ENCODE measurements at regions not wholly inside any gene's neighbourhood (a gene's known extent, or its start where the extent isn't known, plus 50 kb on each side); places are given as distances from the start of the nearest gene placed in this dataset.
"Not testable (repeated sequence)": the region's sequence is repeated elsewhere in the genome, so short reads cannot be mapped to it uniquely, and the experiment has no call there.

GRCh38 chr7:6927643-6928042 lies 101.6 kb upstream of the CCZ1B start:
- ATAC-seq (replicated peaks; ENCODE audit: extremely low read depth, poor library complexity, severe bottlenecking); H3K4me3 Mint-ChIP-seq; DNase-seq (ENCODE audit: low spot score in 2 of 2); H3K27ac Mint-ChIP-seq (ENCODE audit: low read depth); H3K9me3 Mint-ChIP-seq; H3K36me3 Mint-ChIP-seq (ENCODE audit: insufficient read depth); H3K27me3 Mint-ChIP-seq; H3K4me1 Mint-ChIP-seq: not testable (repeated sequence)

- not testable (repeated sequence) for H3K9me3 Mint-ChIP-seq; H3K4me3 Mint-ChIP-seq; H3K27me3 Mint-ChIP-seq; H3K4me1 Mint-ChIP-seq; ATAC-seq (replicated peaks; ENCODE audit: extremely low read depth, poor library complexity, severe bottlenecking); DNase-seq (ENCODE audit: low spot score in 2 of 2); H3K36me3 Mint-ChIP-seq (ENCODE audit: insufficient read depth); H3K27ac Mint-ChIP-seq (ENCODE audit: low read depth)
Observed at GRCh38 chr7:6929588-6929987, 103.5 kb upstream of the CCZ1B start.

- ATAC-seq (replicated peaks; ENCODE audit: extremely low read depth, poor library complexity, severe bottlenecking); H3K4me1 Mint-ChIP-seq; DNase-seq (ENCODE audit: low spot score in 2 of 2); H3K9me3 Mint-ChIP-seq; H3K36me3 Mint-ChIP-seq (ENCODE audit: insufficient read depth); H3K27me3 Mint-ChIP-seq; H3K27ac Mint-ChIP-seq (ENCODE audit: low read depth): not testable (repeated sequence)
- peak overlapping the region; percentile 65 for H3K4me3 Mint-ChIP-seq
Observed at GRCh38 chr7:6930081-6930635, 104.1 kb upstream of the CCZ1B start.

- peak in 1 of 2 donors; percentile 39 for DNase-seq (ENCODE audit: low spot score in 2 of 2)
- peak overlapping the region; percentile 65 for H3K4me3 Mint-ChIP-seq
- H3K36me3 Mint-ChIP-seq (ENCODE audit: insufficient read depth); ATAC-seq (replicated peaks; ENCODE audit: extremely low read depth, poor library complexity, severe bottlenecking); H3K27ac Mint-ChIP-seq (ENCODE audit: low read depth); H3K27me3 Mint-ChIP-seq; H3K9me3 Mint-ChIP-seq; H3K4me1 Mint-ChIP-seq: not testable (repeated sequence)
Observed at GRCh38 chr7:6930787-6931186, 104.7 kb upstream of the CCZ1B start.

GRCh38 chr7:6931456-6931855 lies 105.4 kb upstream of the CCZ1B start:
- not testable (repeated sequence) for H3K36me3 Mint-ChIP-seq (ENCODE audit: insufficient read depth); H3K27ac Mint-ChIP-seq (ENCODE audit: low read depth); ATAC-seq (replicated peaks; ENCODE audit: extremely low read depth, poor library complexity, severe bottlenecking); H3K4me1 Mint-ChIP-seq; DNase-seq (ENCODE audit: low spot score in 2 of 2); H3K27me3 Mint-ChIP-seq; H3K4me3 Mint-ChIP-seq; H3K9me3 Mint-ChIP-seq

GRCh38 chr7:6933954-6934632 lies 108.0 kb upstream of the CCZ1B start:
- not testable (repeated sequence) for H3K27me3 Mint-ChIP-seq; H3K4me3 Mint-ChIP-seq; H3K27ac Mint-ChIP-seq (ENCODE audit: low read depth); ATAC-seq (replicated peaks; ENCODE audit: extremely low read depth, poor library complexity, severe bottlenecking); H3K4me1 Mint-ChIP-seq; DNase-seq (ENCODE audit: low spot score in 2 of 2); H3K36me3 Mint-ChIP-seq (ENCODE audit: insufficient read depth); H3K9me3 Mint-ChIP-seq

- Mint-ChIP-seq H3K9me3 (no peaks in the 10 kb centered on the region), H3K4me3 (no peak overlapping the region), H3K4me1 (peaks cover 5% of the 10 kb centered on the region), H3K27ac (ENCODE audit: low read depth) (no peak overlapping the region), H3K27me3 (no peaks in the 10 kb centered on the region), H3K36me3 (ENCODE audit: insufficient read depth) (no peaks in the 10 kb centered on the region)
- ATAC-seq (replicated peaks; ENCODE audit: extremely low read depth, poor library complexity, severe bottlenecking) = no peak
- no peak for DNase-seq (ENCODE audit: low spot score in 2 of 2)
Observed at GRCh38 chr7:6934981-6935380, 108.9 kb upstream of the CCZ1B start.

- not testable (repeated sequence) for H3K4me1 Mint-ChIP-seq; H3K4me3 Mint-ChIP-seq; H3K27me3 Mint-ChIP-seq; ATAC-seq (replicated peaks; ENCODE audit: extremely low read depth, poor library complexity, severe bottlenecking); DNase-seq (ENCODE audit: low spot score in 2 of 2); H3K36me3 Mint-ChIP-seq (ENCODE audit: insufficient read depth); H3K27ac Mint-ChIP-seq (ENCODE audit: low read depth); H3K9me3 Mint-ChIP-seq
Observed at GRCh38 chr7:6936626-6937025, 110.6 kb upstream of the CCZ1B start.

GRCh38 chr7:6937746-6938145 lies 111.7 kb upstream of the CCZ1B start:
- not testable (repeated sequence) for ATAC-seq (replicated peaks; ENCODE audit: extremely low read depth, poor library complexity, severe bottlenecking); H3K27me3 Mint-ChIP-seq; H3K4me3 Mint-ChIP-seq; DNase-seq (ENCODE audit: low spot score in 2 of 2); H3K36me3 Mint-ChIP-seq (ENCODE audit: insufficient read depth); H3K9me3 Mint-ChIP-seq; H3K27ac Mint-ChIP-seq (ENCODE audit: low read depth); H3K4me1 Mint-ChIP-seq

GRCh38 chr7:6938284-6938683 lies 112.2 kb upstream of the CCZ1B start:
- H3K36me3 Mint-ChIP-seq (ENCODE audit: insufficient read depth); ATAC-seq (replicated peaks; ENCODE audit: extremely low read depth, poor library complexity, severe bottlenecking); H3K27ac Mint-ChIP-seq (ENCODE audit: low read depth); H3K4me3 Mint-ChIP-seq; H3K27me3 Mint-ChIP-seq; H3K4me1 Mint-ChIP-seq; DNase-seq (ENCODE audit: low spot score in 2 of 2); H3K9me3 Mint-ChIP-seq: not testable (repeated sequence)

- H3K4me3 Mint-ChIP-seq; ATAC-seq (replicated peaks; ENCODE audit: extremely low read depth, poor library complexity, severe bottlenecking); H3K27ac Mint-ChIP-seq (ENCODE audit: low read depth); DNase-seq (ENCODE audit: low spot score in 2 of 2); H3K36me3 Mint-ChIP-seq (ENCODE audit: insufficient read depth); H3K4me1 Mint-ChIP-seq; H3K9me3 Mint-ChIP-seq; H3K27me3 Mint-ChIP-seq: not testable (repeated sequence)
Observed at GRCh38 chr7:6939126-6939525, 113.1 kb upstream of the CCZ1B start.

GRCh38 chr7:6939896-6940295 lies 113.8 kb upstream of the CCZ1B start:
- H3K4me1 Mint-ChIP-seq; ATAC-seq (replicated peaks; ENCODE audit: extremely low read depth, poor library complexity, severe bottlenecking); H3K4me3 Mint-ChIP-seq; H3K27me3 Mint-ChIP-seq; H3K27ac Mint-ChIP-seq (ENCODE audit: low read depth); DNase-seq (ENCODE audit: low spot score in 2 of 2); H3K9me3 Mint-ChIP-seq; H3K36me3 Mint-ChIP-seq (ENCODE audit: insufficient read depth): not testable (repeated sequence)

GRCh38 chr7:6946873-6947272 lies 120.8 kb upstream of the CCZ1B start:
- H3K27me3 Mint-ChIP-seq = peaks cover 48% of the 10 kb centered on the region

More at GRCh38 chr7:6946873-6947272, 120.8 kb upstream of the CCZ1B start:
- H3K4me1 Mint-ChIP-seq; ATAC-seq (replicated peaks; ENCODE audit: extremely low read depth, poor library complexity, severe bottlenecking); H3K9me3 Mint-ChIP-seq; H3K4me3 Mint-ChIP-seq; DNase-seq (ENCODE audit: low spot score in 2 of 2); H3K27ac Mint-ChIP-seq (ENCODE audit: low read depth); H3K36me3 Mint-ChIP-seq (ENCODE audit: insufficient read depth): not testable (repeated sequence)
